Thyroid gland (tissue), 4 donors: ENCODE measurements at regions not wholly inside any gene's neighbourhood (a gene's known extent, or its start where the extent isn't known, plus 50 kb on each side); places are given as distances from the start of the nearest gene placed in this dataset.
"Not testable (repeated sequence)": the region's sequence is repeated elsewhere in the genome, so short reads cannot be mapped to it uniquely, and the experiment has no call there.

Source experiments
- DNase-seq, 2 donors: peaks; one replicate each; pipeline ENCODE4 v3.0.0-alpha.2; 2019
- H3K27ac ChIP-seq, 3 donors: fragments of 200-600 bp; sonication (generic); 1 replicate in 2 of 3; 2 replicates in 1 of 3; pipeline ENCODE4 v1.5.1; 2016 to 2019; ENCODE audit warnings: mild to moderate bottlenecking in 1 of 3, moderate library complexity in 1 of 3
- H3K27me3 ChIP-seq: fragments of 200-600 bp; sonication (generic); one replicate; pipeline ENCODE4 v1.5.1; 2019
- H3K36me3 ChIP-seq, 2 donors: fragments of 200-600 bp; sonication (generic); one replicate each; pipeline ENCODE4 v1.5.1; 2016 to 2019
- H3K4me1 ChIP-seq, 2 donors: fragments of 200-600 bp; sonication (generic); one replicate each; pipeline ENCODE4 v1.5.1; 2017 to 2019
- H3K4me3 ChIP-seq, 3 donors: fragments of 200-600 bp; sonication (generic); replicated peaks in 1 of 3; 1 replicate in 2 of 3; 2 replicates in 1 of 3; pipeline ENCODE4 v1.5.1; 2016; ENCODE audit warnings: mild to moderate bottlenecking in 1 of 3
- H3K9me3 ChIP-seq: fragments of 200-600 bp; sonication (generic); one replicate; pipeline ENCODE4 v1.5.1; 2017
- POLR2A ChIP-seq, 2 donors: fragments of 450-650 bp; IDR thresholded peaks; one replicate each; pipeline ENCODE4 v1.6.1; 2017; ENCODE audit warnings: antibody characterized with exemption in 2 of 2, mild to moderate bottlenecking in 2 of 2, moderate library complexity in 1 of 2
- WGBS, 2 donors: methylation state at CpG; one replicate each; pipeline ENCODE4 v1.1.5; 2017; 5-methylcytosine and 5-hydroxymethylcytosine counted together
- intact Hi-C: fragments of 100-400 bp; cut with DNase I; formaldehyde crosslinking; loops from one replicate; pipeline ENCODE4 v1.15.1; 2023
- TF ChIP-seq, protein P1 (sequence below), 6 experiments: fragments of 200-600 bp in 3 of 6; fragments of 450-650 bp in 3 of 6; sonication (generic) in 3 of 6; IDR thresholded peaks; one replicate each; pipeline ENCODE4 v1.5.1; 2016 to 2019; ENCODE audit warnings: antibody characterized with exemption in 6 of 6, mild to moderate bottlenecking in 2 of 6, inconsistent platforms in 1 of 6, moderate library complexity in 1 of 6

DNA sequence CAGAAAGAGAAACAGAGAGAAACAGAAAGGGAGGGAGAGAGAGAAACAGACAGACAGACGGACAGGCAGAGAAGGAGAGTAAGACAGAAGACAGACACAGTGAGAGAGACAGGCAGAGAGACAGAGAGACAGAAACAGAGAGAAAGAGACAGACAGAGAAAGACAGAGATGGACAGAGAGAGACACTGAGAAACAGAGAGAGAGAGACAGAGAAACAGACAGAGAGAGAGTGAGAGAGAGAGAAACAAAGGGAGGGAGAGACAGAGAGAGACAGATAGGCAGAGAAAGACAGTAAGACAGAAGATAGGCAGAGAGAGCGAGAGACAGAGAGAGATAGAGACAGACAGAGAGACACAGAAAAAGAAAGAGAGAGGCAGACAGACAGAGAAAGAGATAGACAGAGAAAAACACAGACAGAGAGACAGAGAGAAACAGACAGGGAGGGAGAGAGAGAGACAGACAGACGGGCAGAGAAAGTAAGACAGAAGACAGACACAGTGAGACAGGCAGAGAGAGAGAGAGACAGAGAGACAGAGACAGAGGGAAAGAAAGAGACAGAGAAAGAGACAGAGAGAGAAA lies 753.4 kb upstream of the DEFB115 start:
- no peak overlapping the region for H3K4me3 ChIP-seq
- H3K27ac ChIP-seq = no peak overlapping the region
- intact Hi-C loops = no loop called here
- no peaks in the 10 kb centered on the region for H3K4me1 ChIP-seq
- 58 to 62% methylated on average over 3 of the region's 3 CpGs for WGBS, 2 donors
- no peak for TF ChIP-seq POLR2A (IDR thresholded peaks at IDR 0.05)
- TF ChIP-seq, protein P1, sequence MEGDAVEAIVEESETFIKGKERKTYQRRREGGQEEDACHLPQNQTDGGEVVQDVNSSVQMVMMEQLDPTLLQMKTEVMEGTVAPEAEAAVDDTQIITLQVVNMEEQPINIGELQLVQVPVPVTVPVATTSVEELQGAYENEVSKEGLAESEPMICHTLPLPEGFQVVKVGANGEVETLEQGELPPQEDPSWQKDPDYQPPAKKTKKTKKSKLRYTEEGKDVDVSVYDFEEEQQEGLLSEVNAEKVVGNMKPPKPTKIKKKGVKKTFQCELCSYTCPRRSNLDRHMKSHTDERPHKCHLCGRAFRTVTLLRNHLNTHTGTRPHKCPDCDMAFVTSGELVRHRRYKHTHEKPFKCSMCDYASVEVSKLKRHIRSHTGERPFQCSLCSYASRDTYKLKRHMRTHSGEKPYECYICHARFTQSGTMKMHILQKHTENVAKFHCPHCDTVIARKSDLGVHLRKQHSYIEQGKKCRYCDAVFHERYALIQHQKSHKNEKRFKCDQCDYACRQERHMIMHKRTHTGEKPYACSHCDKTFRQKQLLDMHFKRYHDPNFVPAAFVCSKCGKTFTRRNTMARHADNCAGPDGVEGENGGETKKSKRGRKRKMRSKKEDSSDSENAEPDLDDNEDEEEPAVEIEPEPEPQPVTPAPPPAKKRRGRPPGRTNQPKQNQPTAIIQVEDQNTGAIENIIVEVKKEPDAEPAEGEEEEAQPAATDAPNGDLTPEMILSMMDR (IDR thresholded peaks at IDR 0.05) = no peak
- no peaks in the 10 kb centered on the region for H3K36me3 ChIP-seq
- no peak for DNase-seq
- no peaks in the 10 kb centered on the region for H3K27me3 ChIP-seq
- H3K9me3 ChIP-seq = no peaks in the 10 kb centered on the region

DNA sequence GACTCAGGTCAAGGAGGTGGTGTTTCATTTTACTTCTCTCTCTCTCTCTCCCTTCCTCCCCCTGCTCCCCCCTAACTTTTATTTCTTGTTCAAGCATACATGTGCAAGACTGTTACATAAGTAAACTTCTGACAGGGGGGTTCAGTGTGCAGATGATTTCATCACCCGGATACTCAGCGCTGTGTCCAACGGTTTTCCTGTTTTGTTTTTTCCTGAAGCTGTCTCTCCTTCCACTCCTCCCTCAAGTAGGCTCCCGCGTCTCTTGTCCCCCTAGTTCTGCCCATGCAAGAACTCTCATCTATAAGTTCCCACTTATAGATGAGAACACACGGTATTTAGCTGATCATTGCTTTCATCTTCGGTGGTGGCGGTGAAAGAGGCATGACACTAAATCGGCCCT lies 751.9 kb upstream of the DEFB115 start:
- DNase-seq = no peak
- TF ChIP-seq, protein P1 (IDR thresholded peaks at IDR 0.05) = no peak
- TF ChIP-seq POLR2A (IDR thresholded peaks at IDR 0.05) = no peak
- 59 to 79% methylated on average over 9 of the region's 9 CpGs for WGBS, 2 donors

DNA sequence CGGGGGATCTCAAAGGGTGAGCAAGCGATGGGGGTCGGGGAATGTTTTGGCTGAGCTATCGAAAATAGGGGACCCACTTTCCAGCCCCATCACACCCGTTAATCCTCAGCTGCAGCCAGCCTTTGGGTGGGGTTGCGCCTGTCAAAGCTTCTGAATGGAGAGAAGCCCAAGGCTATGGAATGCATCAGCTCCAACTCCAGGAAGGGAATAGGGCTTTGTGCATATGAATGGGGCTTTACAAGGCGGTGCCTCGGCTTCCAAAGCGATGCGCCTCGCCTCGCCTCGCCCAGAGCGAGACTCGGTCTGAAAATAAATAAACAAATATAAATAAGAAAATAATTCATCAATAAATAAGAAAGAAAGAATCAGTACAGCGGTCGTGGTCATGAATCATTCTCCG lies 751.4 kb upstream of the DEFB115 start:
- H3K4me3 ChIP-seq = no peak overlapping the region
- TF ChIP-seq POLR2A (IDR thresholded peaks at IDR 0.05) = no peak
- TF ChIP-seq, protein P1 (IDR thresholded peaks at IDR 0.05) = no peak
- DNase-seq = no peak
- no peak overlapping the region for H3K27ac ChIP-seq
- no peaks in the 10 kb centered on the region for H3K4me1 ChIP-seq
- H3K9me3 ChIP-seq = no peaks in the 10 kb centered on the region
- intact Hi-C loops = no loop called here
- WGBS, 2 donors = 77 to 86% methylated on average over 18 of the region's 18 CpGs
- no peaks in the 10 kb centered on the region for H3K27me3 ChIP-seq
- no peaks in the 10 kb centered on the region for H3K36me3 ChIP-seq

More for the DNA sequence above, 751.9 kb upstream of the DEFB115 start:
- Histone ChIP-seq H3K4me3 (no peak overlapping the region), H3K27me3 (no peaks in the 10 kb centered on the region), H3K9me3 (no peaks in the 10 kb centered on the region), H3K27ac (no peak overlapping the region), H3K4me1 (no peaks in the 10 kb centered on the region), H3K36me3 (no peaks in the 10 kb centered on the region)
- intact Hi-C loops = no loop called here

DNA sequence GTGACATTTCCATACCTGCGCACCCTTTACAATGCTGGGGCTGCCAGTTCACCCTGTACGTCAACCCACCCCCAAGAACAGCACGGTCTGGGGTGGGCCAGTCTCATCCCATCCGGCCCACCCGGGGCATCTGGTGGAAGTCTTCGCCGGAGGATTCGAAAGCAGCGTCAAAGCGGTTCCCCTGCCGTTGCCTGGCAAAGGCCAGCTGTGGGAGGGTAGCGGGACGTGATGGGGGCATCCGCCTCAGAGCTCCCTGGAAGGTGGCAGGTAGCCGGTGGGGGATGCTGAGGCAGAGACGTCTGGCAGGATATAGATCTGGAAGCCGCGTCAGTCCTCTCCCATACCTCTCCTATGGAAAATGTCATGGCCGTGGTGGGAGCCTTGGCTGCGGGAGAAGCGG lies 749.1 kb upstream of the DEFB115 start:
- H3K9me3 ChIP-seq, intact Hi-C loops, H3K4me1 ChIP-seq, H3K4me3 ChIP-seq, DNase-seq, H3K36me3 ChIP-seq, H3K27ac ChIP-seq, H3K27me3 ChIP-seq: not testable (repeated sequence)
- 90 to 93% methylated on average over 20 to 21 of the region's 21 CpGs for WGBS, 2 donors

DNA sequence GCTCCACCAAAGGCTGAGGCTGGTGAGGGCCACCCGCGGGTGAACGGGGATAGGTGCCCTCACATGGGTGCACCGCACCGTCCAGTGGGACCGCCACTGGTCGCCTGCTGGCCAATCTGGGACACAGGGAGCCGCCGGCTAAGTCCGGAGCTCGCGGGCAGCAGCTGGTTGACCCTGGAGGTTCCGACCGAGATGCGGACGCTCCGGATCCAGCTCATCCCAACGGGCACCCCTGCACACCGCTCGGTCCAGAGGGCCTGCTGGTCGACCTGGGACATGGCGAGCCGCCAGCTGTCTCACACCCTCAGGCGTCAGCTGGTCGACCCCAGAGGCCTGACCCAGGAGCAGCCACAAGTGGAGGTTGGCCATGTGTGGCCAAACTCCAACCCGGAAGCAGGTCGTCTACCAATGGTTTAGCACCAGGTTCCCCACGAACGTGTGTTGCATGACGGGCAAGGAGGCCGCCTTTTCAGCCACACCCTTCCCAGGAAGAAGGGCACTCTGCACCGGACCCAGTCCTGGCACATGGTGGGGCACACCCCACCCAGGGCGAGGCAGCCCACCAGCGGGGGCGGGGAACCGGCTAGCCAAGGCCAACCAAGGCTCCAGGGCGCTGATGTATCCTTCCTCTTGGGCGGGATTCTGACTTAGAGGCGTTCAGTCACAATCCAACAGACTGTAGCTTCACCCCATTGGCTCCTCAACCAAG lies 746.0 kb upstream of the DEFB115 start:
- DNase-seq = no peak
- H3K36me3 ChIP-seq = no peaks in the 10 kb centered on the region
- no peaks in the 10 kb centered on the region for H3K27me3 ChIP-seq
- intact Hi-C loops = no loop called here
- no peak overlapping the region for H3K4me3 ChIP-seq
- no peaks in the 10 kb centered on the region for H3K4me1 ChIP-seq
- WGBS, 2 donors = 83 to 87% methylated on average over 34 to 35 of the region's 39 CpGs
- no peak overlapping the region for H3K27ac ChIP-seq
- TF ChIP-seq POLR2A (IDR thresholded peaks at IDR 0.05) = no peak
- TF ChIP-seq, protein P1 (IDR thresholded peaks at IDR 0.05) = no peak
- no peaks in the 10 kb centered on the region for H3K9me3 ChIP-seq
